ENCODE measurements at regions not wholly inside any gene's neighbourhood (a gene's known extent, or its start where the extent isn't known, plus 50 kb on each side); places are given as distances from the start of the nearest gene placed in this dataset.
A peak's percentile ranks its signal among the peaks of the same experiment; 100 is the strongest.
"Not testable (repeated sequence)": the region's sequence is repeated elsewhere in the genome, so short reads cannot be mapped to it uniquely, and the experiment has no call there.

DNA sequence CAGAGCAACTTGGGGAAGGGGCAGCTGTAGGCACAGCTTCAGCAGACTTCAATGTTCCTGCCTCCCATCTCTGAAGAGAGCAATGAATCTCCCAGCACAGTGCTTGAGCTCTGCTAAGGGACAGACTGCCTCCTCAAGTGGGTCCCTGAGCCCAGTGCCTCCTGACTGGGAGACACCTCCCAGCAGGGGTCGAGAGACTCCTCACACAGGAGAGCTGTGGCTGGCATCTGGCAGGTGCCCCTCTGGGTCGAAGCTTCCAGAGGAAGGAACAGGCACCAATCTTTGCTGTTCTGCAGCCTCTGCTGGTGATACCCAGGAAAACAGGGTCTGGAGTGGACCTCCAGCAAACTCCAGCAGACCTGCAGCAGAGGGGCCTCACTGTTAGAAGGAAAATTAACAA lies 563.8 kb downstream of the RWDD3 start:
- not testable (repeated sequence) for DNase-seq

DNA sequence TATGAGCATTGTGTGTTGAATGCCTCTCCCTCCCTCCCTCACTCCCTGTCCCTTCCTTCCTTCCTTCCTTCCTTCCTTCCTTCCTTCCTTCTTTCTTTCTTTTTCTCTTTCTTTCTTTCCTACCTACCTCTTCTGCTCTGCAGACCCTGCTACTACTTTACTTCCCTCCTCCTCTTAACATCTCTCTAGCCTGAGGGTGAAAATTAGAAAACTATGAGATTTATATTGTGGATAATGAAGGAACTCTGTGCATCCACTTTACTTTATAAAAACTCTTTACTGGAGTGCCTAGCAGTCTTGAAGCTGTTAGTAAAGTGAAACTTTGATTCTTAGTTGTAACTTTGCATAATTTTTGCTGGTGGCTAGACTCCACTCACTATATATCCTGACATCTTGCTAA lies 572.2 kb downstream of the RWDD3 start:
- no peak for DNase-seq

DNA sequence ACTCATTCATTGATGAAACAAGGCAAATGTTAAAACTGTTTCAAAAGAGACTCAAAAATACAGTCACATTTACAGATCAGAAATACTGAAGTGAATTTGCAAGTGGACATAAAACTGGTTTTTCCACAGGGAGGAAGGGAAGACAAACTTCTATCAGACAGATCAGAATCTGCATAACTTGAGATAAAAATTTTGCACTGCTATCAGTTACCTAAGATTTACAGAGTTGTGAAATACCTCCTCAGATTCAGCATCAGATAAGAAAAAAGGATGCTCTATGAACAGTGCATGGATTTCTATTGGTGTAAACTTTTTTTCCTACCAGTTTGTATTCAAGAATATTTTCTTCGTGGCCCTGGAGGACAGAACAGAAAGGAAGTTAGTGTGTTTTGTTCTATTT lies 575.4 kb downstream of the RWDD3 start:
- no peak for DNase-seq

DNA sequence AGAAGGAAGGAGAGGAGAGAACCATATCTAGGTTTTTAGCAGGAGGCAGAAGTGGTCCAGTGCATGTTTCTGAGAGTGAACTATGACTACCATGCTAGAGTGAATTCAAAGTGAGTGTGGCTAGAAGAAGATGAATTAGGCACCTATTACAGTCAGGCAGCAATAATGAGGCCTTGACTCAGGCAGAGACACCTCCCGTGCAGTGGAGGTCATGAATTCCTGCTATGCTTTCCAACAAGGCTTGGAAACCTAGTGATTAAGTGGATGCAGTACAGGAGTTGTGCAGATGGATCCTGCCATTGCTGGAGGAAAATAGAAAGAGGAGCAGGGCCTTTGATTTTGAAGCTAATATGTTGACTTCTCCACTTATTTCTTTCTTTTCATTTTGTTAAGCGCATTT lies 581.5 kb downstream of the RWDD3 start:
- DNase-seq = no peak

DNA sequence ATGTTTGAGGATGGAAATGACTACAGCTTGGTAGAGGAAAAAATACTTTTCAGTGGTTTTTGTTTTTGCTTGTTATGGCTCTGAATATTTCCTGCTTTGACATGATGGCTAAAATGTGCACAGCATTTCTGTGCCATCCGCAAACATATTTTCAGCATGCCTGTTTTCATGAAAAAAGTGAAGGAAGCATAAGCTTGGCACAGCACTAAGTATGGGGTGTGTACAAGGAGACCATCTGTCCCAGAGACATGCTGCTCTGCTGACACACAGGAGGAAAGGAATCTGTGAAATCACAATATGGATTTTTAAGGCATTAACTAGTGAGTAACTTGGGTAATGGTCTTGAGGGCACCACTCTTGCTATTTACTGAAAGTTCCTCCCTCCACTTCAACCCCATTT lies 595.5 kb downstream of the RWDD3 start:
- DNase-seq = peak; percentile 4

GRCh38 chr1:95832370-95832769 lies 598.4 kb downstream of the RWDD3 start:
- peak; percentile 27 for DNase-seq

DNA sequence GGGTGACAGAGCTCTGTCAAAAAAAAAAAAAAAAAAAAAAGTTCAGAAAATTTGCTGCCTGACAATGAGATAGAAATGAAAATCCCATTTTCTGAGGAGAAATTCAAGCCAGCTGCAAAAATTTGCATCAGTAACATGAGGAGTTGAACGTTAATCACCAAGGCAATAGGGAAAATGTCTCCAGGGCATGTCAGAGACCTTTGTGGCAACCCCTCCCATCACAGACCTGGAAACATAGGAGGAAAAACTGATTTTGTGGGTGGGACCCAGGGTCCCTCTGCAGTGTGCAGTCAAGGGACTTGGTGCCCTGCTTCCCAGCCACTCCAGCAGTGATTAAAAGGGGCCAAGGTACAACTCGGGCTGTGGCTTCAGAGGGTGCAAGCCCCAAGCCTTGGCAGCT lies 615.4 kb downstream of the RWDD3 start:
- no peak for DNase-seq

- no peak for DNase-seq
Observed at GRCh38 chr1:95850165-95850649, 616.2 kb downstream of the RWDD3 start.

DNA sequence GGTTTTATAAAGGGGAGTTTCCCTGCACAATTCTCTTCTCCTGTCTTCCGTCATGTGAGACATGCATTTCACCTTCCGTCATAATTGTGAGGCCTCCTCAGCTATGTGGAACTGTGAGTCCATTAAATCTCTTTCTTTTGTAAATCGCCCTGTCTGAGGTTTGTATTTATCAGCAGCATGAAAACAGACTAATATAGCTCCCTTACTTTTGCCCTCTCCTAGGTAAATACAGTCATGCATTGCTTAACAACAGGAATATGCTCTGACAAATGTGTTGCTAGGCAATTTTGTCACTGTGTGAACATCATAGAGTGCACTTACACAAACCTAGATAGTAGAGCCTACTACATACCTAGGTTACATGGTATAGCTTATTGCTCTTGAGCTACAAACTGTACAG lies 616.8 kb downstream of the RWDD3 start:
- no peak for DNase-seq

DNA sequence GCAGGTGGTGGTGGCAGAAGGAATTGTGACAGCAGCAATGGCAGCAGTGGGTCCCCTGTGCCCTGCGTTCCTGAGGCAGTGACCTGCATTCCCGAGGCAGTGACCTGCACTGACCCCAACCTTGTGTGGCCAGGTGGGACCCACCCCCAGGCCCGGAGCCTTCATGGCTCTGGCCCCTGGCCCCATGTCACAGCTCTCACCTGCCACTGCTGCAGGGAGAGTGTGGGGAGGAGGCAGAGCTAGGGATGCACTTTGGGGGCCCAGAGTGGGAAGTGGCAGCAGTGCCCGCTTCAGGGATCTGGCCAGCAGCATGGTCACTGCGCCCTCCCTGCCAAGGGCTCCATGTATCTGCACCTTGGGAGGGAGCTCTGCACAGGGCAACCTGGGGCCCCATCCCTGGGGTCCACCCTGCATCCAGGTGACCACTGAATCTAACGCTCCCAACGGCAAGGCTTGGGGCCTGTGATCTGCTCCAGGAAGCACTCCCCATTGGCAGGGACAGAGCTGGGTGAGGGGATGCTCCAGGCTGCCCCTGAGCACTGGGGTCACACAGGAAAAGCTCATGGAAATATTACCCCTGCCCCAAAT lies 618.6 kb downstream of the RWDD3 start:
- DNase-seq = no peak

DNA sequence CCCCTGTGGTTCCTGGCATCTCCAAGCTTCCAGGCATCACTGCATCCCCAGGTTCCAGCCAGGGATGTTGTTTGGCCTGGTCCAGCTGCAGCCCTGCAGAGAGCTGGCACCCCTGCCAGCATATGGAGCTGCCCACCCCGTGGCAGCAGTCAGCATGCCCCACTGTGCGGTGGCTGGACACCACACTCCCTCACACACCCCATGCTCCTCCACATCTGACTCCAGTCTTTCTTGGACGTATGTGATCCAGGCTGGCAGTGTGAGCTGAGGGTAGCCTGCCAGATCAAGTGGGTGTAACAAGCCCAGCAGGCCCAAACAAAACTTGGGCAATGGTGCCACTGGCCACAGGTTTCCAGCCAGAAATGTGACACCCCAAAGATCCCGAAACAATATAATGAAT lies 620.4 kb downstream of the RWDD3 start:
- no peak for DNase-seq

DNA sequence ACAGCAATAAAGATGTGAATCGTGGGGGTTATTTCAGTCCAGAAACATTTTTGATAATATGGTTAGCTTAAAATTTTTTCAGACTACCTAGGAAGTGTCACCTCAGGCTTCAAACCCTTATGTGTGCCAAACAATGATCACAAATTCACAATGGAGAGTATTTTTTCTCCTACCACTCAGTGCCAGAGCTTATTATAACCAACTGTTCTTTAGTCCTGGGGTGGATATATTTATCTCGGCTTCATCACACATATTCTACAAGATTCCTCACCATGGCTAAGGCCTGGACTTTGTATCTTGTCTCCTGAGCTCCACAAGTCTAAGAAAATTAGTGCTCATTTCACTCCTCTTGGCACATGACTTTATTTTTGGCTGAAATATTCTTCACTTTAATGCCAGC lies 629.1 kb downstream of the RWDD3 start:
- DNase-seq = no peak

GRCh38 chr1:95865769-95866168 lies 631.8 kb downstream of the RWDD3 start:
- no peak for DNase-seq

DNA sequence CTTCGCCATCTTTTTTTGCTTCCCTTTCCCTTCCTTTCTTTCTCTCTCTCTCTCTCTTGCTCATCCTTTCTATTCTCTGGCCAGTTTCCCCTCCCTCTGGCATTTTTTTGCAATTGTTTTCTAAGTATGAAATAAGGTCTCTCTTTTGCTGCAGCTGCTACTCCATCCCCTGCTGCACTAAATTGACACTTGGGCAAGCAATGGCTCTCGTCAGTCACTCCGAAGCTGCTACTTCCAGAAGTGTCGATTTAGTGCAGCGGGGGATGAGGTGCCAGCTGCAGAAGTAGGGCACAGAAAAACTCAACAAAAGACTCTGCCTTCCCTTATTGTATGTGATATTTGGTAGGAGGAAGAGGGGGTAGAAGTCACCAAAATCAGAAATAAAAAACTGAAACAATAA lies 642.3 kb downstream of the RWDD3 start:
- no peak for DNase-seq

GRCh38 chr1:95879498-95880050 lies 645.6 kb downstream of the RWDD3 start:
- no peak for DNase-seq

DNA sequence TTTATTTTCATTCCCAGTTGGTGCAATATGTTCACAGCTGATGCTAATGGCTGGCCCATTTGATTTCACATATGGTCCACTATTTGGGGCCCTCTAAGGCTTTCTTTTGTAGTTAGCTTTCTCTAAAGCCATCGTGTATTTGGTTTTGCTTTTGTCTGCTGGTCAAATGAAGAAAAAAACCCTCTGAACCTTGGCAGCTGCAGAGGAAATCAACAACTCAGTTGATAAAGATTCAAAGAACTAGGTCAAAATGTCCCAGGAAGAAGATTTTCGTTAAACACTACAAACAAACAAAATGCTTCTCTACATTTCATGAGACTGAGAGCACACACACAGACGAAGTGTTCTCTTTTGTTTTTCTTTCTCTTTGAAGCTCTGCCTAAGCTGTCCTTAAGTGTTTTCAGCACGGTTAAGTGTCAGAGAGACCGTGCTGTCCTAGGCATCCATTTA lies 655.0 kb downstream of the RWDD3 start:
- DNase-seq = no peak

DNA sequence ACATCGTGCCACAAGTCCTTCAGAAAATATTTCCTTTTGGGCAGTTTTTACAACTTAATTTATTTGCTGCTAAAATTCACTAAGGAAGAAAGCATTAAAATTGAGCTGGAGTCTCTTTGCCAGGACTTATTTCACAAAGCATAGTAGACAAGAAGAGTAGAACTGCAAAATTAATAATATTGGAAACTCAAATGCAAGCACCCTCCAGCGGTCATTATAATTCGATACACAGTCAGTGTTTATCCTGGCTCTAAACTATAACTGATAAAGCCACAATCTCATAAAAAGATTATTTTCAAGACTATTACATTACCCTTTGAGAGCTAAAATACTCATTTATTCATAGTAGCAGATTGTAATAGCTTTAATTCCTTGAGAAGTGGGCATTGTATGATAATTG lies 655.4 kb downstream of the RWDD3 start:
- no peak for DNase-seq

DNA sequence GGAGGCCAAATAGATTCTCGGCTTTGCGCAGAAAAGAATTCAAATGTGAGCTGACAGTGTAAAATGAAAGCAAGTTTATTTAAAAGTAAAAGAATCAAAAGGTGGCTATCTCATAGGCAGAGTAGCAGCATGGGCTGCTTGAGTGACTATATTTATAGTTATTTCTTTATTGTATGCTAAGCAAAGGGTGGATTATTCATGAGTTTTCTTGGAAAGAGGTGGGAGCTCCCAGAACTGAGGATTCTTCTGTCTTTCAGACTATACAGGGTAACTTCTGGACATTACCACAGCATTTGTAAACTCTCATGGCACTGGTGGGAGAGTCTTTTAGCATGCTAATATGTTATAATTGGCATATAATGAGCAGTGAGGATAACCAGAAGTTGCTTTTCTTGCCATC lies 659.9 kb downstream of the RWDD3 start:
- no peak for DNase-seq

GRCh38 chr1:95903060-95903459 lies 669.0 kb downstream of the RWDD3 start:
- no peak for DNase-seq

DNA sequence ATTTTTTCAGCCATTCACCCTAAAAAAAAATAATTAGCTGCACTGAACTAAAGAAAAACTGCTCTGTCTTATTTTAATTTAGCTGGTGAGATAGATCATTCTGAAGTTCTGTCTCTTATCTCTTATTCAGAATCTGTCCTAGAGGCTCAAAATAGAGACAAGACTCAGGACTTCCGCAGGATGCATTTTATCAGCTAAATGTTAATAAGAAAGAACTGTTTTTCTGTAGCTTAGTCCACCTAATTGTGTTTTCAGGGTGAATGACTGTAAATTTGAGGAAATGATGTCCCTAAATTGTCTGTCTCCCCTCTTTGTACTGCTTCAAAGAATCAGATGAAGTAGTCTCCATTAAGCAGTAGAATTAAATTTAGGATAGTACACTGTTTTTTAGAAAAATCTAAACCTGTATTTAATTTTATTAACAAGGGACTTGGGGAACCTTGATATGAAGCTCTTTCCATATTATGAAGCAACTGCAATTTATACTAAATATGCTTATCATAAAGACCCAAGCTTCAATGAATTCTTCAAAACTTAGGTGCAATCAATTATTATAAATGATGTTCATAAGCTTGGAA lies 671.9 kb downstream of the RWDD3 start:
- no peak for DNase-seq

DNA sequence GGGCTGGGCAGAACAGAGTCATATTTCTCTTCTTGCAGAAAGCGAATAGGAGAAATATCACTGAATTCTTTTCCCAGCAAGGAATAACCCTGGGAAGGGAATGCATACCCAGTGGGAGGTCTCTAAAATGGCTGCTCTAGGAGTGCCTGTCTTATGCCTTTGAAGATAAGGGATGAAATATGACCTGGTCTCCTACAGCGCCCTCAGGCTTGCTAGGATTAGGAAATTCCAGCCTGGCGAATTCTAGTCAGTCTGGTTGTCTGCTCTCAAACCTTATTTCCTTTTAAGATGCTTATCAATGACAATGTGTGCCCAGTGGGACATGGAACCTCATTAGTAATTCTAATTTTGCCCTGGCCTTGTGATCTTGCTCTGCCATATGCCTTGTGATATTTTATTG lies 677.7 kb downstream of the RWDD3 start:
- DNase-seq = not testable (repeated sequence)

DNA sequence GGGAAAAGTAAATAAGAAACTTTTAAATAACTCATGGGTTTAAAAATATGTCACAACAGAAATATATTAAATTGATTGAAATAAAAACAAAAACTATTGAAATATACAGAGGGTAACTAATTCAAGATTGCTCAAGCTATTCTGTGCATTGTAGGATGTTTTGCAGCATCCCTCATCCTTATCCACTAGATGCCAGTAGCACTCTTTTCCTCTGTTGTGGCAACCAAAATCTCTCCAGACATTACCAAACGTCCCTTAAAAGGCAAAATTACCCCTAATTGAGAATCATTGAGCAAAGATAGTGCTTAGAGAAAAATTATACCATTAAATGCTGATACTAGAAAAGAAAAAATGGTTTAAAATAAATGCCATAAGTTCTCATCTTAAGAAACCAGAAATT lies 682.6 kb downstream of the RWDD3 start:
- DNase-seq = peak; percentile 26

DNA sequence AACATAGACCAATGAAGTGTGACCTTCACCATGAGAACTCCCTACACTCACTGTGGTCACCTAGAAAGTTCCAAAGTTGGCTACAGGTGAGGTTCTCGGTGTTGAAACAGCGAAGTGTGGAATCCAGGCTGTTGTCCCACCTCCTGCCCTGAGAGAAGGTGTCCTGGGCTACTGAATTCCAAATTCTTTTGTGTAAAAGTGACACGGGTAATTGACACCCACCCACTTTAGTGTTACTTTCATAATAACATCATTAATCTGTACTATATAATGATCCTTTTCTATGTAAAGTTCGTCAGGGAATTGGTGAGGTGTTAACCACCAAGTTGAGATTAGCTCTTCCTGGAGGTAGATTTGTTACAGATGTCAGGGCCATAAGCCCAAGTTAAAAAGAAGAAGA lies 690.7 kb downstream of the RWDD3 start:
- no peak for DNase-seq

- no peak for DNase-seq
Observed at GRCh38 chr1:95926331-95926730, 692.3 kb downstream of the RWDD3 start.

- no peak for DNase-seq
Observed at GRCh38 chr1:95927061-95927460, 693.1 kb downstream of the RWDD3 start.

Measured in fibroblast of skin of scalp (primary cell).